ENCODE measurements at regions not wholly inside any gene's neighbourhood (a gene's known extent, or its start where the extent isn't known, plus 50 kb on each side); places are given as distances from the start of the nearest gene placed in this dataset. TPM values are rescaled to one million over a fixed set of nuclear protein-coding genes. Genes with fewer than 3 reads are reported as not detected.

DNA sequence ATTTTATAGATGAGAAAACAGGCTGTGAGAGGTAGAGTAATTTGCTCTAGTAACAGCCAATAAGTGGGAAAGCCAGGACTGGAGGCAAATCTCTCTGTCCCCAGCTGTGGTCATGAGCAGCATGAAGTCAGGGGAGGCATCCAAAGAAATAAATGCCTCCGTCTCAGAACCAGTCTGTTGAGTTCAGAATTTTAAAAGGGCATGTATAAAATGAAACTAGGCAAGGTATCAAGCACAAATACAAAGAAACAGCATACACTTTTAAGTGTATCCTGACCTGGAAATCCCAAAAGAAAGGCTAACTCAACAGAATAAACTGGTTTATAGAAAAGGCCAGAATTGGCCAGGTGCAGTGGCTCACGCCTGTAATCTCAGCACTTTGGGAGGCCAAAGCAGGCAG, 120.0 kb upstream of the B3GALT2 start:
- H3K4me3 ChIP-seq (replicated peaks in 1 of 3) = no peak overlapping the region
- intact Hi-C loops (cut with DNase I) = no loop called here
- no peaks in the 10 kb centered on the region for H3K27me3 ChIP-seq
- TF ChIP-seq, protein P1, sequence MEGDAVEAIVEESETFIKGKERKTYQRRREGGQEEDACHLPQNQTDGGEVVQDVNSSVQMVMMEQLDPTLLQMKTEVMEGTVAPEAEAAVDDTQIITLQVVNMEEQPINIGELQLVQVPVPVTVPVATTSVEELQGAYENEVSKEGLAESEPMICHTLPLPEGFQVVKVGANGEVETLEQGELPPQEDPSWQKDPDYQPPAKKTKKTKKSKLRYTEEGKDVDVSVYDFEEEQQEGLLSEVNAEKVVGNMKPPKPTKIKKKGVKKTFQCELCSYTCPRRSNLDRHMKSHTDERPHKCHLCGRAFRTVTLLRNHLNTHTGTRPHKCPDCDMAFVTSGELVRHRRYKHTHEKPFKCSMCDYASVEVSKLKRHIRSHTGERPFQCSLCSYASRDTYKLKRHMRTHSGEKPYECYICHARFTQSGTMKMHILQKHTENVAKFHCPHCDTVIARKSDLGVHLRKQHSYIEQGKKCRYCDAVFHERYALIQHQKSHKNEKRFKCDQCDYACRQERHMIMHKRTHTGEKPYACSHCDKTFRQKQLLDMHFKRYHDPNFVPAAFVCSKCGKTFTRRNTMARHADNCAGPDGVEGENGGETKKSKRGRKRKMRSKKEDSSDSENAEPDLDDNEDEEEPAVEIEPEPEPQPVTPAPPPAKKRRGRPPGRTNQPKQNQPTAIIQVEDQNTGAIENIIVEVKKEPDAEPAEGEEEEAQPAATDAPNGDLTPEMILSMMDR (IDR thresholded peaks at IDR 0.05) = no peak
- no peak for TF ChIP-seq POLR2A (IDR thresholded peaks at IDR 0.05)
- H3K27ac ChIP-seq = no peak overlapping the region
- DNase-seq = no peak
- no peaks in the 10 kb centered on the region for H3K4me1 ChIP-seq
- H3K36me3 ChIP-seq = no peaks in the 10 kb centered on the region
- no peaks in the 10 kb centered on the region for H3K9me3 ChIP-seq
- 82 to 89% methylated on average over 2 of the region's 2 CpGs for WGBS, 2 donors

Small RNA genes in the stretch of these regions (small RNA-seq; reads per million reads assigned to genes)
- not detected for gene RNU6-983P

Data from thyroid gland (tissue), 4 donors.